ENCODE measurements at regions not wholly inside any gene's neighbourhood (a gene's known extent, or its start where the extent isn't known, plus 50 kb on each side); places are given as distances from the start of the nearest gene placed in this dataset.

- no peaks in the 10 kb centered on the region for H3K79me2 ChIP-seq (ENCODE audit: insufficient read depth, low read length)
- WGBS (ENCODE audit: insufficient coverage), result 80% methylated on average over 1 of the region's 6 CpGs
- H3K36me3 Mint-ChIP-seq, result no peaks in the 10 kb centered on the region
- H3K27me3 ChIP-seq (ENCODE audit: control insufficient read depth in 2 of 2, insufficient read depth in 2 of 2, low read length in 2 of 2), result no peaks in the 10 kb centered on the region
- no peaks in the 10 kb centered on the region for H3K4me1 Mint-ChIP-seq
- H3K4me2 ChIP-seq (replicated peaks; ENCODE audit: extremely low read depth, low read length, poor library complexity, severe bottlenecking), result no peak overlapping the region
- H4K20me1 ChIP-seq (ENCODE audit: insufficient read depth, low read length), result no peaks in the 10 kb centered on the region
- H3K27ac Mint-ChIP-seq, result no peak overlapping the region
- H3K27me3 Mint-ChIP-seq (ENCODE audit: low read depth in 3 of 3), result no peaks in the 10 kb centered on the region
- no peaks in the 10 kb centered on the region for H3K4me1 ChIP-seq (ENCODE audit: control insufficient read depth in 1 of 2, insufficient read depth in 2 of 2, low read length in 2 of 2)
- no peak for TF ChIP-seq CTCF (IDR thresholded peaks at IDR 0.05)
- H3K4me3 Mint-ChIP-seq, result no peak overlapping the region
- H3K9ac ChIP-seq (ENCODE audit: insufficient read depth, low read length, poor library complexity, severe bottlenecking), result no peak overlapping the region
- H3K4me3 ChIP-seq (replicated peaks in 1 of 3; ENCODE audit: low read depth in 2 of 3, low read length in 3 of 3), result no peak overlapping the region
- DNase-seq, result no peak
- intact Hi-C loops (cut with micrococcal nuclease), result no loop called here
- peaks cover 0 to 6% (median 1%) of the 10 kb centered on the region in 7 donors for H3K9me3 Mint-ChIP-seq
- H3K9me3 ChIP-seq (replicated peaks in 1 of 2; ENCODE audit: control insufficient read depth in 1 of 2, insufficient read depth in 1 of 2, low read length in 2 of 2), result peaks cover 0 to 5% of the 10 kb centered on the region in 2 donors
- H3K27ac ChIP-seq (ENCODE audit: low read depth in 1 of 2, low read length in 2 of 2), result no peak overlapping the region
- no peak overlapping the region for H2AFZ ChIP-seq (ENCODE audit: insufficient read depth, low read depth, low read length, poor library complexity, severe bottlenecking)
- no peaks in the 10 kb centered on the region for H3K36me3 ChIP-seq (replicated peaks in 1 of 2; ENCODE audit: control insufficient read depth in 1 of 2, insufficient read depth in 2 of 2, low read length in 2 of 2)
Observed at GRCh38 chrX:22730542-22730941, 269.2 kb upstream of the DDX53 start.

GRCh38 chrX:22737541-22737940 is 262.2 kb upstream of the DDX53 start:
- Histone ChIP-seq H3K4me3 (replicated peaks in 1 of 3; ENCODE audit: low read depth in 2 of 3, low read length in 3 of 3) (no peak overlapping the region), H2AFZ (ENCODE audit: insufficient read depth, low read depth, low read length, poor library complexity, severe bottlenecking) (no peak overlapping the region), H3K4me2 (replicated peaks; ENCODE audit: extremely low read depth, low read length, poor library complexity, severe bottlenecking) (no peak overlapping the region), H3K9me3 (replicated peaks in 1 of 2; ENCODE audit: control insufficient read depth in 1 of 2, insufficient read depth in 1 of 2, low read length in 2 of 2) (no peaks in the 10 kb centered on the region), H3K36me3 (replicated peaks in 1 of 2; ENCODE audit: control insufficient read depth in 1 of 2, insufficient read depth in 2 of 2, low read length in 2 of 2) (no peaks in the 10 kb centered on the region), H3K79me2 (ENCODE audit: insufficient read depth, low read length) (no peaks in the 10 kb centered on the region), H3K27ac (ENCODE audit: low read depth in 1 of 2, low read length in 2 of 2) (no peak overlapping the region), H4K20me1 (ENCODE audit: insufficient read depth, low read length) (no peaks in the 10 kb centered on the region), H3K4me1 (ENCODE audit: control insufficient read depth in 1 of 2, insufficient read depth in 2 of 2, low read length in 2 of 2) (no peaks in the 10 kb centered on the region), H3K27me3 (ENCODE audit: control insufficient read depth in 2 of 2, insufficient read depth in 2 of 2, low read length in 2 of 2) (no peaks in the 10 kb centered on the region), H3K9ac (ENCODE audit: insufficient read depth, low read length, poor library complexity, severe bottlenecking) (no peak overlapping the region)
- H3K36me3 Mint-ChIP-seq, result no peaks in the 10 kb centered on the region
- intact Hi-C loops (cut with micrococcal nuclease), result no loop called here
- H3K27me3 Mint-ChIP-seq (ENCODE audit: low read depth in 3 of 3), result peaks cover 0 to 3% (median 0%) of the 10 kb centered on the region in 3 donors
- H3K4me1 Mint-ChIP-seq, result no peaks in the 10 kb centered on the region
- DNase-seq, result no peak
- H3K27ac Mint-ChIP-seq, result no peak overlapping the region
- TF ChIP-seq CTCF (IDR thresholded peaks at IDR 0.05), result no peak
- no peak overlapping the region for H3K4me3 Mint-ChIP-seq
- peaks cover 0 to 3% (median 0%) of the 10 kb centered on the region in 7 donors for H3K9me3 Mint-ChIP-seq
- WGBS (ENCODE audit: insufficient coverage), result no CpG with 5 or more reads among the region's 2 CpGs
